Renal cortical epithelial cell (primary cell): ENCODE measurements at regions not wholly inside any gene's neighbourhood (a gene's known extent, or its start where the extent isn't known, plus 50 kb on each side); places are given as distances from the start of the nearest gene placed in this dataset.

Experiments
- DNase-seq: peaks from one replicate; pipeline ENCODE4 v3.0.0-alpha.2; 2011; ENCODE audit warnings: low read depth

- DNase-seq: peak; percentile 2
Measured at GRCh38 chr15:37695719-37696118, 238.7 kb upstream of the TMCO5A start.

GRCh38 chr15:37698679-37699078 is 235.8 kb upstream of the TMCO5A start:
- no peak for DNase-seq

GRCh38 chr15:37701230-37701629 is 233.2 kb upstream of the TMCO5A start:
- DNase-seq: no peak

- DNase-seq: no peak
Measured at GRCh38 chr15:37709669-37710068, 224.8 kb upstream of the TMCO5A start.

- no peak for DNase-seq
Measured at GRCh38 chr15:37715101-37715500, 219.3 kb upstream of the TMCO5A start.

GRCh38 chr15:37720267-37720666 is 214.2 kb upstream of the TMCO5A start:
- DNase-seq: no peak

- DNase-seq: no peak
Measured at GRCh38 chr15:37731146-37731746, 203.2 kb upstream of the TMCO5A start.

GRCh38 chr15:37733628-37734027 is 200.8 kb upstream of the TMCO5A start:
- DNase-seq: no peak

- DNase-seq: no peak
Measured at GRCh38 chr15:37740623-37741141, 193.8 kb upstream of the TMCO5A start.

GRCh38 chr15:37743826-37744225 is 190.6 kb upstream of the TMCO5A start:
- DNase-seq: no peak

- DNase-seq: no peak
Measured at GRCh38 chr15:37744521-37744920, 189.9 kb upstream of the TMCO5A start.

GRCh38 chr15:37751401-37751800 is 183.0 kb upstream of the TMCO5A start:
- no peak for DNase-seq

GRCh38 chr15:37756407-37756806 is 178.0 kb upstream of the TMCO5A start:
- no peak for DNase-seq

GRCh38 chr15:37758412-37758811 is 176.0 kb upstream of the TMCO5A start:
- peak; percentile 2 for DNase-seq

- DNase-seq: peak; percentile 62
Measured at GRCh38 chr15:37764733-37765191, 169.7 kb upstream of the TMCO5A start.

- DNase-seq: no peak
Measured at GRCh38 chr15:37765786-37766185, 168.7 kb upstream of the TMCO5A start.

- DNase-seq: no peak
Measured at GRCh38 chr15:37767841-37768455, 166.5 kb upstream of the TMCO5A start.

GRCh38 chr15:37771465-37771864 is 163.0 kb upstream of the TMCO5A start:
- DNase-seq: peak; percentile 68

- DNase-seq: no peak
Measured at GRCh38 chr15:37773111-37773860, 161.2 kb upstream of the TMCO5A start.

- no peak for DNase-seq
Measured at GRCh38 chr15:37774961-37775360, 159.5 kb upstream of the TMCO5A start.

GRCh38 chr15:37777006-37777405 is 157.4 kb upstream of the TMCO5A start:
- no peak for DNase-seq

- peak; percentile 44 for DNase-seq
Measured at GRCh38 chr15:37783290-37783689, 151.2 kb upstream of the TMCO5A start.

GRCh38 chr15:37788330-37788729 is 146.1 kb upstream of the TMCO5A start:
- DNase-seq: no peak
